Fibroblast of gingiva (primary cell): ENCODE measurements at regions not wholly inside any gene's neighbourhood (a gene's known extent, or its start where the extent isn't known, plus 50 kb on each side); places are given as distances from the start of the nearest gene placed in this dataset.
A peak's percentile ranks its signal among the peaks of the same experiment; 100 is the strongest.
"Not testable (repeated sequence)": the region's sequence is repeated elsewhere in the genome, so short reads cannot be mapped to it uniquely, and the experiment has no call there.

Source experiments
- DNase-seq: peaks from one replicate; pipeline ENCODE4 v3.0.0-alpha.2; 2011; ENCODE audit warnings: low read depth

- not testable (repeated sequence) for DNase-seq
Observed at GRCh38 chr3:154834831-154835230, 245.3 kb upstream of the MME start.

DNA sequence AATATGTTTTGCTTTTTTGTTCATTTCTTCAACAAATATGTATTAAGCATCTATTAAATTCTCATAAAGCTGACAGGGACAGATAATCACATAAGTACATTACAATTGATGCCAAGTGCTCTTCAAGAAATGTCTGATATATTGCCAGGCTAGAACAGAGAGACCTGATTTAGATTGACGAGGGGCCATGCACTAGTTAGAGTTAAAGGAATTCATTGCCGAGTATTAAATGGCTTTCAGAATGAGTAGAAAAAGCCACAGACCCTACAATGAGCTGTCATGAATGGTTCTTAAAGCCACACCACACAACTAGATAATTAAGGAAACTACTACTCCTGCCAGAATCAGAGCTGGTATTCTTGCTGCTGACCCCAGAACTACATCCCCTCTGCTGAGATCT is 250.2 kb upstream of the MME start:
- no peak for DNase-seq

DNA sequence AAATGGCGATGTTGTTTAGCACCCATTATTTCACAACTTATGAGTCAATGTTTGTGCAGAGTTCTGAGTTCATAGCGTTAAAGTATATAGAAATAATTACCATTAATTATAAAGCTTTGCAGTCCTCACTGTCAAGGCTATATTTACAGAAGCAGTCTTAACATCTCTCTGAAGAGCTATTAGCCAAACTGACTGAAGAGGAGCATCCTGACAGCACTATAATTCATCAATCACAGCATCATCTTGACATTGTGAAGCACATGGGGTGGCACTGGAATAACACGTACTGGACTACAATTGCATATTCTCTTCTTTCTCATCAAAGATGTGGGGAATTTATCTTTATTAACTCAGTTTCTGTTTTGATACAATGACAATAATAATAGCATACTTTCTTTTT is 260.6 kb upstream of the MME start:
- no peak for DNase-seq

DNA sequence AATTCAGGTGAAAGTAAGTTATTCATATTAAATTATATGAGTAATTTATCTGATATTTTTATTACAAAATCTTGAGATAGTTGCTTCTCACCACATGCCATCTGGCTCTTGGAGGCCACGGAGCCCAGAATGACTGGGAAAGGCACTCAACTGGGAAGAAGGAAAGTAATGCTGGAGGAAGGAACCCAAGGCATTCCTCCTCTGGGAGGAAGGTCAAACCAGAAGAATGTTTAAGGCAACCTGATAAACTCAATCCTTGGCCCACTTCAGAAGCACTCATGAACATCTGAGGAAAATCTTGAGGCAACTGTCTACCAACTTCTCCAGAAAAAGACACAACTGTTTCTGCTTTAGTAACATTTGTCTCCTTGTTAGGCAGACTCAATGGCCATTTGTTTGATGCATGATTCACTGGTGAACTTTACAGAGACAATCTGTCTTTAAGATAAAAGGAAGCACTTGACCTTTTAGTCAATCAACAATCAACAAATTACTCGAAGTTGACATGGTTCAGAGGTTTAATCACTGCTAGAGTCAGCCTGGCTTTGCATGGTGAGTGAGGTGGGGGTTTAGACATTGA is 261.4 kb upstream of the MME start:
- DNase-seq, result no peak

DNA sequence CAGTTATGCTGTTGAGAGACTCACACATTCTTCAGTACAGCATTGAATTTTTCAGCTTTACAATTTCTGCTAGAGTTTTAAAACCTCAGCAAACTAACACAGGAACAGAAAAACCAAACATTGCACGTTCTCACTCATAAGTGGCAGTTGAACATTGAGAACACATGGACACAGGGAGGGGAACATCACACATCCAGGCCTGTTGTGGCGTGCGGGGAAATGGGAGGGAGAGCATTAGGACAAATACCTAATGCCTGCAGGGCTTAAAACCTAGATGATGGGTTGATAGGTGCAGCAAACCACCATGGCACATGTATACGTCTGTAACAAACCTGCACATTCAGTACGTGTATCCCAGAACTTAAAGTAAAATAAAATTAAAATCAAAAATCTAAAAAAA is 270.1 kb upstream of the MME start:
- not testable (repeated sequence) for DNase-seq

- no peak for DNase-seq
Observed at GRCh38 chr3:154801729-154802128, 278.4 kb upstream of the MME start.

GRCh38 chr3:154799800-154800199 is 280.3 kb upstream of the MME start:
- peak; percentile 63 for DNase-seq

GRCh38 chr3:154795582-154795981 is 284.5 kb upstream of the MME start:
- peak; percentile 57 for DNase-seq

DNA sequence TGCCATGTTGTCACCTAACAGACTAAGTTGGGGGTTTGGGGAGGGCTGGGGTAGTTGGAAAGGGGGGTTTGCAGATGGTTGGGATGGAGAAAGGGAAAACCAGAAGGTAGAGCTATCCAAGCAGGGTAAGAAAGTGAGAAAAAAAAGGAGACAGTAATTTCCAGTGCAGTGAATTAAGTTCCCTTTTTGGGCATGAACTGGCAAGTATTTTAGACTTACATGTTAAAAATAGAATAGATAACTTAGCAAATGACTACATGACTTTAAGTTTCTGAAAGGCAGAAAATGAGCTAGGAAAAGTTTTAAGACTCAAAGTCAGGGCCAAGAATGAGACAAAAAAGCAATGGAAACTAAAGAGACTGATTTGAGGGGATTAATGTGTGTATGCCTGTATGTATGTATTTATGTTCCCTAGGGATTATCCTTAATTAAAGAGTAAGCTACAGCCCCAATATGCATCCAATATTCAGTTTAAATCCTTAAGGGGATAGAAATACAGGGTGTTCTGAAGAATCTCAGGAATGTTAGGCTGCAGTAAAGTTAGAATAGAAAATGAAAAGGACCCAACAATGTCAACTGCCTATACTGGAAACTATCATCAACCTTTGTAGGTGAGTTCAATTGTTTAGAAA is 285.2 kb upstream of the MME start:
- no peak for DNase-seq

GRCh38 chr3:154794391-154794790 is 285.7 kb upstream of the MME start:
- DNase-seq, result no peak

DNA sequence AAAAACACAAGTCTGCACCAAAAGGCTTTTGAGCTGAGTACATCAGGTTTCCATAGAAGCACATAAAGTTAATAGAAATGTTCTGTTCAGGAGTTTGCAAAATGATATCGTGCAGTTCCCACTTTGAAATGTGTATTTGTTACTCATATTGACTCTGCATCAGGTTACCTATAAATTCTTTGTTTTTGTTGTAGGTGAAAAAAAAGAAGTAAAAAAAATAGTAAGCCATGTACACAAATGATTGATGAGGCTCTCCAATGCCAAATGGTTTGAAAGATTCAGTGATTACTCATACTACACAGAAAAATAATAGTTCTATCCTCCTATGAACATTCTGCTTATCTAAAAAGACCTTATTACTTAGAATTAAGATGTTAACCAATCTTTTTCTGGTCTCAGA is 287.3 kb upstream of the MME start:
- no peak for DNase-seq

DNA sequence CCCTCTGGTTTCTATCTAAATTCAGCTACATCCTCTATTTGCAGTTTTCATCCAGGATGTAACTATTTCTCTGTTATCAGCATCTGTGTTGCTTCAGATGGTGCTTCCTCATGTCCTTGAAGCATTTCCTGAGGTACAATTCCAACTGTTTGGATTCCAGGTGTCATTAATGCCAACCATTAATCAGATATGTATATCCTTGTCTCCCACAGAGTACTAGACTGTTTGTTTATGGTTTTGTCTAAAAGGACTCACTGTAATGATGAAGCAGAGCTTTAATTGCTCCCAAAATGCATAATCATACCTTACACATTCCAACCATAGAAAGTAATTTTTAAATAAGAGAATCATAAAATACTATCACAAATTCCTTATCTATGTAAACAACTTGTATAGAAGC is 288.5 kb upstream of the MME start:
- no peak for DNase-seq

DNA sequence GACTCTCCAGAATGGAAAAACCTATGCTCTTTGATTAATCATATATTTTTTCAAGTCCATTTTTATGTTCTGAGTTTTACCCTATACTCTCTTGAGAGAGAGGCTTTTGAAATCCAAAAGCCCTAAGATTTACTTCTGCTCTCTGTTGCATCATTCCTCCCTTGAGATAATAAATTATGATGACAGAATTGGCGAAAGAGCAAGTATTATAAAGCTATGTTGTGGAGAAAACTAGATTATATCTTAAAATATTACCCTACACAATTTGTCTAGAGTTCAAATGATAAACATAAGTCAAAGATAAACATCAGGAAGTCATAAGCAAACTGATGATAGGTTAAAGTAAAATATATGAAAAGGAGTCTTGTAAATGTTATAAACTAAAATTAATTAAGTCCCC is 293.4 kb upstream of the MME start:
- DNase-seq, result peak; percentile 35

GRCh38 chr3:154783521-154783931 is 296.6 kb upstream of the MME start:
- DNase-seq, result peak; percentile 34

GRCh38 chr3:154783061-154783460 is 297.1 kb upstream of the MME start:
- DNase-seq, result peak; percentile 19

DNA sequence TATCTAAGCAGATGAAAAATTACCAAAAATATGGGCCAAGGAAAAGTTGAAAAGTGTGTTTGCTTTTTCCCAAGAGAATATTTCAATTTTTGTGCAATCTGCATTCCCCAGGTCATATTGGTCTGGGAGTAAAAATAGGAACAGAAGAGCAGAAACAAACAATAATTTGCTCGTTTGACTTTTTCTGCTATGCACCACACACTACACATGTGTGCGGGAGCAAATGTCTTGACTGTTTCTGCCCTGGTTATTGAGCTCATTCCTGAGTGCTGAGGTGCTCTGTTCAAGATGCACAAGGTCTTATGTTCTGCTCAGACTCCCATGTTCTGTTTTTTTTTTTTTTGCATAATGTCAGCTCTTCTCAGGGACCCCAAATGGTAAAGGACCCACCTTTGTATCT is 298.0 kb upstream of the MME start:
- no peak for DNase-seq

DNA sequence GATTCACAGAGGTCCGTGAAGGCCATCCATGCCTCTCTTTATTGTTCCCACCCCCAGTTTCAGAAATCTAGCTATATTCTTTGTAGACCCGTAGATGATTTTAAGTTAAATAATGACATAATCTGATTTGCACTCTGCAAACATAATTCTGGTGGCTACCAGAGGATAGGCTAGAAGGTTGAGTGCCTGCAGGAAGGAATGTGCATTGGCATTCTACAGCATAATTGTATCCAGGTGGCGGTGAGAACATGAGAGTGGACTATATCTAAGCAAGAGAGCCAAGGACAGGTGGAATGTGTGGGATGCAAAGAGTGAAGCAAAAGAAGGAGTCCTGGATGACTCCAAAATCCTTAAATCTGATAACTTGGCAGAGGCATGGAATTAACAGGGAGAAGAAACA is 298.5 kb upstream of the MME start:
- no peak for DNase-seq

GRCh38 chr3:154780263-154780662 is 299.9 kb upstream of the MME start:
- no peak for DNase-seq

DNA sequence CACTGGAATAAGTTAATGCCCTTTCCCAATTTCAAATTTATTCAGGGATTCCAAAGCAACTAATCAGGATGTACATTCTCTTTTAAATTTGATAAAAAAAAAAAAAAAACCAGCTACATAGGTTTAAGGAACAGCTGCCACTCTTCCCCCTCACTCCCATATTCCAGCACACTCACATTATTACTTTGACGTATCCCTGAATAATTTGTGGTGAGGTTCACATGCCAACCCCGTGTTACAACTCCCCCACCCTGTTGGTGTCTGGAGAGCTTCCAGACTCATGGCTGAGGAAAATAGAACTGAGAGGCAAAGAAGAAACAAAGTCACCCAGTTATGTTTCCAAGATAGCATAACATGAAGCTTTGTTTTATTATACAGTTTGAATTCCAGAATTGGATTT is 300.5 kb upstream of the MME start:
- DNase-seq, result peak; percentile 48

DNA sequence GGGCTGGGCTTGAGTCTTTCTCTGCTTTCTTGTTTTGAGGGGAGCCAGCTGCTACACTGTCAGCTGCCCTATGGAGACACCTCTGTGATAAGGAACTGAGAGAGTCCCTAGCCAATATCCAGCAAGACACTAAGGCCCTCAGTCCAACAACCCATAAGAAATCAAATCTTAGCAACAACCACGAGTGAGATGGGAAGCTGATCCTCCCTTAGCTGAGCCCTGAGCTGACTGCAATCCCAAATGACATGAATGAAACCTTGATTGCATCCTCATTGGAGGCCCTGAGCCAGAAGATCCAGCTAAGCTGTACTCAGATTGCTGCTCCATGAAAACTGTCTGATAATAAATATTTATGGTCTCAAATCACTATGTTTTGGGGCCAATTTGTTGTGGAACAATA is 302.1 kb upstream of the MME start:
- peak; percentile 53 for DNase-seq

DNA sequence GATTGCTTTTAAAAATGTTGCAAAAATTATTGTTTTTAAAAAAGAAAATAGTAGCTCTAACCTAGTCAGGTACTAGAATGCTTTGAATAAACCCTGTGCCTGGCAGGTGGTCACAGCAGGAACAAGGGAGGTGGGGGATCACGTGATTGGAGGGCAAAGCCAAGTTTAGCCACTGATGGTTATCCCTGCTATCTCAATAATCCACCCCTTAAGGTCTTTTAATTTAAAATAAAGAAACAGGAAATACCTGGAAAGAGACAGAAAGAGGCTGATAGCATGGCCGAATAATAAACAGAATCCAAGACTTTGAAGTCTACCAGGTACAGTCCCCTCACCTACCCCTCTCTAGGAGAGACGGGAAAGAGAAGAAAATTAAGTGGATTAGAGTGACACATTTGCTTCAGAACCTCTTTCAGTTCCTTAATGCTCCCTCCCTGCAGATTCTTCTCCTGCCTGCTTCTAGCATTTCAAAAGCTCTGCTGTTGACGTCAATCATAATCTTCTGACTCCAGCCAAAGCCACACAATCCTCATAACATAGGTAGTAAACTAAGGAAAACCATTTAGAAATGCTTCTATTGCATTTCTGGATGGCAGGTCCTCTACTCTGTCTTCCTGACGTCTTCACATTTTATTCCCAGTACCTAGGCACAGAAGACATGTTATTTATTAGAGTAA is 303.4 kb upstream of the MME start:
- no peak for DNase-seq

- no peak for DNase-seq
Observed at GRCh38 chr3:154775821-154776548, 304.1 kb upstream of the MME start.
